Keratinocyte (primary cell): ENCODE measurements at regions not wholly inside any gene's neighbourhood (a gene's known extent, or its start where the extent isn't known, plus 50 kb on each side); places are given as distances from the start of the nearest gene placed in this dataset.

Source experiments
- DNase-seq: peaks from one replicate; pipeline ENCODE4 v3.0.0-alpha.2; 2011; ENCODE audit warnings: low read depth, missing footprints, low spot score
- FAIRE-seq: peaks from 2 replicates; lab custom pipeline; 2011; peaks lifted over from hg19 to GRCh38; lab: Jason Lieb, UNC
- H2AFZ ChIP-seq: 2 replicates; pipeline ENCODE4 v1.6.0; 2012; ENCODE audit warnings: low read length, control low read depth, inconsistent platforms; ENCODE audit not compliant: control insufficient read depth
- H3K27ac ChIP-seq: 2 replicates; pipeline ENCODE4 v1.5.1; 2011; ENCODE audit warnings: low read length; ENCODE audit not compliant: control insufficient read depth, insufficient read depth
- H3K27me3 ChIP-seq: 3 replicates; pipeline ENCODE4 v1.6.0; 2011; ENCODE audit warnings: low read length; ENCODE audit not compliant: control insufficient read depth, insufficient read depth; ENCODE audit errors: extremely low read depth
- H3K36me3 ChIP-seq, 2 experiments: 2 replicates in 1 of 2; 3 replicates in 1 of 2; pipeline ENCODE4 v1.5.1; 2011; ENCODE audit warnings: low read length in 2 of 2, mild to moderate bottlenecking in 1 of 2; ENCODE audit not compliant: control insufficient read depth in 2 of 2, insufficient read depth in 2 of 2; ENCODE audit errors: extremely low read depth in 1 of 2
- H3K4me1 ChIP-seq: 3 replicates; pipeline ENCODE4 v1.5.1; 2011; ENCODE audit warnings: low read length; ENCODE audit not compliant: control insufficient read depth, insufficient read depth; ENCODE audit errors: extremely low read depth
- H3K4me2 ChIP-seq: 3 replicates; pipeline ENCODE4 v1.6.0; 2011; ENCODE audit warnings: low read depth, low read length; ENCODE audit not compliant: control insufficient read depth, insufficient read depth; ENCODE audit errors: extremely low read depth
- H3K4me3 ChIP-seq, 3 experiments: fragments of 200-600 bp in 1 of 3; sonication (generic) in 1 of 3; 2 replicates in 2 of 3; 3 replicates in 1 of 3; pipeline ENCODE4 v1.5.1; 2011 to 2016; ENCODE audit warnings: low read length in 3 of 3, mild to moderate bottlenecking in 3 of 3, control low read depth in 2 of 3, inconsistent platforms in 1 of 3, low read depth in 1 of 3, mixed read lengths in 1 of 3, mixed run types in 1 of 3, moderate library complexity in 1 of 3; ENCODE audit not compliant: control insufficient read depth in 2 of 3, insufficient read depth in 2 of 3; ENCODE audit errors: extremely low read depth in 1 of 3
- H3K79me2 ChIP-seq: 2 replicates; pipeline ENCODE4 v1.6.0; 2012; ENCODE audit warnings: low read length; ENCODE audit not compliant: control insufficient read depth, insufficient read depth
- H3K9ac ChIP-seq: 3 replicates; pipeline ENCODE4 v1.6.0; 2011; ENCODE audit warnings: low read length; ENCODE audit not compliant: control insufficient read depth, insufficient read depth; ENCODE audit errors: extremely low read depth
- H3K9me1 ChIP-seq: 3 replicates; pipeline ENCODE4 v1.6.0; 2011; ENCODE audit warnings: low read length; ENCODE audit not compliant: control insufficient read depth, insufficient read depth; ENCODE audit errors: extremely low read depth
- H3K9me3 ChIP-seq: 2 replicates; pipeline ENCODE4 v1.5.1; 2012; ENCODE audit warnings: low read depth, low read length; ENCODE audit not compliant: control insufficient read depth
- H4K20me1 ChIP-seq: 3 replicates; pipeline ENCODE4 v1.6.0; 2011; ENCODE audit warnings: low read length; ENCODE audit not compliant: control insufficient read depth, insufficient read depth; ENCODE audit errors: extremely low read depth
- EZH2 ChIP-seq: IDR thresholded peaks from one replicate; pipeline ENCODE4 v1.6.1; 2012; ENCODE audit warnings: inconsistent platforms, mild to moderate bottlenecking, low read length, moderate library complexity
- dilution Hi-C: fragments of 300-500 bp; cut with MboI; formaldehyde crosslinking; loops from one replicate; pipeline ENCODE4 v1.7.0; 2020; ENCODE audit warnings: low sequenced_read_pairs; ENCODE audit not compliant: extremely low pct_ligation_motif_present
- TF ChIP-seq, protein P1 (sequence below), 3 experiments: IDR thresholded peaks in 1 of 3; conservative IDR thresholded peaks in 1 of 3; optimal IDR thresholded peaks in 1 of 3; 2 replicates in 2 of 3; 3 replicates in 1 of 3; pipeline versions ENCODE3 to v1.5.1; 2011; ENCODE audit warnings: low read length in 3 of 3, mild to moderate bottlenecking in 3 of 3, moderate library complexity in 2 of 3, control low read depth in 1 of 3, inconsistent platforms in 1 of 3; ENCODE audit not compliant: insufficient read depth in 2 of 3; ENCODE audit errors: extremely low read depth in 1 of 3

GRCh38 chr1:184865831-184866230 lies 108.5 kb downstream of the NIBAN1 start:
- no peak overlapping the region for H3K27ac ChIP-seq
- H3K4me3 ChIP-seq = no peak overlapping the region
- no peaks in the 10 kb centered on the region for H3K9me1 ChIP-seq
- H3K36me3 ChIP-seq = no peaks in the 10 kb centered on the region
- FAIRE-seq (no peak), DNase-seq (no peak)
- H3K9ac ChIP-seq = no peak overlapping the region
- no peak overlapping the region for H2AFZ ChIP-seq
- H3K79me2 ChIP-seq = no peaks in the 10 kb centered on the region
- H3K4me2 ChIP-seq = no peak overlapping the region
- dilution Hi-C loops = no loop called here
- H3K9me3 ChIP-seq = no peaks in the 10 kb centered on the region
- H4K20me1 ChIP-seq = peaks cover 3% of the 10 kb centered on the region
- peaks cover 13% of the 10 kb centered on the region for H3K4me1 ChIP-seq
- peaks cover 3% of the 10 kb centered on the region for H3K27me3 ChIP-seq
- TF ChIP-seq, protein P1, sequence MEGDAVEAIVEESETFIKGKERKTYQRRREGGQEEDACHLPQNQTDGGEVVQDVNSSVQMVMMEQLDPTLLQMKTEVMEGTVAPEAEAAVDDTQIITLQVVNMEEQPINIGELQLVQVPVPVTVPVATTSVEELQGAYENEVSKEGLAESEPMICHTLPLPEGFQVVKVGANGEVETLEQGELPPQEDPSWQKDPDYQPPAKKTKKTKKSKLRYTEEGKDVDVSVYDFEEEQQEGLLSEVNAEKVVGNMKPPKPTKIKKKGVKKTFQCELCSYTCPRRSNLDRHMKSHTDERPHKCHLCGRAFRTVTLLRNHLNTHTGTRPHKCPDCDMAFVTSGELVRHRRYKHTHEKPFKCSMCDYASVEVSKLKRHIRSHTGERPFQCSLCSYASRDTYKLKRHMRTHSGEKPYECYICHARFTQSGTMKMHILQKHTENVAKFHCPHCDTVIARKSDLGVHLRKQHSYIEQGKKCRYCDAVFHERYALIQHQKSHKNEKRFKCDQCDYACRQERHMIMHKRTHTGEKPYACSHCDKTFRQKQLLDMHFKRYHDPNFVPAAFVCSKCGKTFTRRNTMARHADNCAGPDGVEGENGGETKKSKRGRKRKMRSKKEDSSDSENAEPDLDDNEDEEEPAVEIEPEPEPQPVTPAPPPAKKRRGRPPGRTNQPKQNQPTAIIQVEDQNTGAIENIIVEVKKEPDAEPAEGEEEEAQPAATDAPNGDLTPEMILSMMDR (optimal IDR thresholded peaks at IDR 0.05 in 1 of 3, IDR thresholded peaks at IDR 0.05 in 1 of 3, conservative IDR thresholded peaks at IDR 0.05 in 1 of 3; ENCODE audit: extremely low read depth in 1 of 3, insufficient read depth in 2 of 3, low read length in 3 of 3) = no peak
- no peak for TF ChIP-seq EZH2

GRCh38 chr1:184861755-184862336 lies 107.2 kb upstream of the EDEM3 start:
- Histone ChIP-seq H3K4me1 (peaks cover 2% of the 10 kb centered on the region), H2AFZ (no peak overlapping the region), H4K20me1 (no peaks in the 10 kb centered on the region), H3K4me3 (no peak overlapping the region), H3K9me1 (no peaks in the 10 kb centered on the region), H3K36me3 (no peaks in the 10 kb centered on the region), H3K9ac (no peak overlapping the region), H3K79me2 (no peaks in the 10 kb centered on the region), H3K9me3 (no peaks in the 10 kb centered on the region), H3K27ac (no peak overlapping the region), H3K4me2 (no peak overlapping the region), H3K27me3 (no peaks in the 10 kb centered on the region)
- FAIRE-seq (no peak), DNase-seq (no peak)
- dilution Hi-C loops = no loop called here
- no peak for TF ChIP-seq EZH2
- TF ChIP-seq, protein P1 (optimal IDR thresholded peaks at IDR 0.05 in 1 of 3, IDR thresholded peaks at IDR 0.05 in 1 of 3, conservative IDR thresholded peaks at IDR 0.05 in 1 of 3; ENCODE audit: extremely low read depth in 1 of 3, insufficient read depth in 2 of 3, low read length in 3 of 3) = no peak
